Adrenal gland (tissue), 5 donors: ENCODE measurements at regions not wholly inside any gene's neighbourhood (a gene's known extent, or its start where the extent isn't known, plus 50 kb on each side); places are given as distances from the start of the nearest gene placed in this dataset.

Source experiments
- POLR2A ChIP-seq, 2 donors: fragments of 450-650 bp; IDR thresholded peaks; one replicate each; pipeline ENCODE4 v1.6.1; 2017; ENCODE audit warnings: antibody characterized with exemption in 2 of 2, mild to moderate bottlenecking in 2 of 2, moderate library complexity in 1 of 2
- TF ChIP-seq, protein P1 (sequence below), 6 experiments: fragments of 450-650 bp in 4 of 6; fragments of 200-600 bp in 2 of 6; sonication (generic) in 1 of 6; IDR thresholded peaks; 1 replicate in 5 of 6; 2 replicates in 1 of 6; pipeline versions ENCODE4 v1.5.1 to v1.8.0; 2016 to 2021; ENCODE audit warnings: antibody characterized with exemption in 6 of 6, mild to moderate bottlenecking in 2 of 6, moderate library complexity in 1 of 6
- donor health status: DM: no; HTN: no; CAD: no.

DNA sequence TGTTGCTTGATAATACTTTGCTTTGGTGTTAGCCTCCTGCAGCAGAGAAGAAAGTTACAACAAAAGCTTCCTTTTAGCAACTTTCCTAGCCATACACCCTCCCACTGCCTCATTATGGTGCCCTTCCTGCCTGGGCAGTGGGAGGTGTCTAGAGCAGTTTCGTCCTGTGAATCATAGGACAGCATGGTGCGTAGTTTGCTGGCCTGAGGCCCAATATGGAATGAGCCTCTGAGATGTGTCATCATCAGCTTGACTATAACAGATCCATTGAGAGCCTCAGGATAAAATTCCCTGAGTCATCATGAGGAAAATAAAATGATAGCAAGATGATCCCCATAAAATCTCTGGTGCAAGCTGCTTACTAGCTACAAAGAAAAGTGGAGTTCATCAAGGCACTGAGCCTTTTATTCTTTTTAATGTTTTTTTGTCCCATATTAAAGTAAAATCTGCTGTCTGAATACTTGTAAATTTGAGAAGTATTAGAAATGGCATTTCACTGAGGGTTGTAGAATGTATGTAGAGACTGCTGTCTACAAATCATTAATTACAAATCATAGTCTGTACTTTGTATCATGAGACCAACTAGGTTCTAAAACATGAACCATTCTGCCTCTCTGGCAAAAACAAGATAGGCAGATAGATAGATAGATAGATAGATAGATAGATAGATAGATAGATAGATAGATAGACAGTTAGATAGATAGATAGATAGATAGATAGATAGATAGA, 303.0 kb upstream of the PDE4D start:
- TF ChIP-seq, protein P1, sequence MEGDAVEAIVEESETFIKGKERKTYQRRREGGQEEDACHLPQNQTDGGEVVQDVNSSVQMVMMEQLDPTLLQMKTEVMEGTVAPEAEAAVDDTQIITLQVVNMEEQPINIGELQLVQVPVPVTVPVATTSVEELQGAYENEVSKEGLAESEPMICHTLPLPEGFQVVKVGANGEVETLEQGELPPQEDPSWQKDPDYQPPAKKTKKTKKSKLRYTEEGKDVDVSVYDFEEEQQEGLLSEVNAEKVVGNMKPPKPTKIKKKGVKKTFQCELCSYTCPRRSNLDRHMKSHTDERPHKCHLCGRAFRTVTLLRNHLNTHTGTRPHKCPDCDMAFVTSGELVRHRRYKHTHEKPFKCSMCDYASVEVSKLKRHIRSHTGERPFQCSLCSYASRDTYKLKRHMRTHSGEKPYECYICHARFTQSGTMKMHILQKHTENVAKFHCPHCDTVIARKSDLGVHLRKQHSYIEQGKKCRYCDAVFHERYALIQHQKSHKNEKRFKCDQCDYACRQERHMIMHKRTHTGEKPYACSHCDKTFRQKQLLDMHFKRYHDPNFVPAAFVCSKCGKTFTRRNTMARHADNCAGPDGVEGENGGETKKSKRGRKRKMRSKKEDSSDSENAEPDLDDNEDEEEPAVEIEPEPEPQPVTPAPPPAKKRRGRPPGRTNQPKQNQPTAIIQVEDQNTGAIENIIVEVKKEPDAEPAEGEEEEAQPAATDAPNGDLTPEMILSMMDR (IDR thresholded peaks at IDR 0.05) = no peak
- no peak for TF ChIP-seq POLR2A (IDR thresholded peaks at IDR 0.05)
